Hindlimb muscle (tissue), 1 donor: ENCODE measurements at regions not wholly inside any gene's neighbourhood (a gene's known extent, or its start where the extent isn't known, plus 50 kb on each side); places are given as distances from the start of the nearest gene placed in this dataset.
"Not testable (repeated sequence)": the region's sequence is repeated elsewhere in the genome, so short reads cannot be mapped to it uniquely, and the experiment has no call there.

ENCODE experiments used
- DNase-seq: peaks from one replicate; pipeline ENCODE4 v3.0.0-alpha.2; 2013

GRCh38 chr3:152100491-152101132 lies 168.1 kb upstream of the MBNL1 start:
- DNase-seq = peak; percentile 5

- no peak for DNase-seq
Observed at GRCh38 chr3:152102410-152102809, 166.3 kb upstream of the MBNL1 start.

- DNase-seq = no peak
Observed at GRCh38 chr3:152103257-152103656, 165.5 kb upstream of the MBNL1 start.

GRCh38 chr3:152104847-152105415 lies 163.8 kb upstream of the MBNL1 start:
- no peak for DNase-seq

- no peak for DNase-seq
Observed at GRCh38 chr3:152105446-152105845, 163.3 kb upstream of the MBNL1 start.

- DNase-seq = no peak
Observed at GRCh38 chr3:152109038-152109437, 159.7 kb upstream of the MBNL1 start.

GRCh38 chr3:152113413-152113812 lies 155.3 kb upstream of the MBNL1 start:
- DNase-seq = no peak

- DNase-seq = no peak
Observed at GRCh38 chr3:152113992-152114651, 154.6 kb upstream of the MBNL1 start.

GRCh38 chr3:152120601-152121269 lies 148.0 kb upstream of the MBNL1 start:
- no peak for DNase-seq

GRCh38 chr3:152121270-152121636 lies 147.5 kb upstream of the MBNL1 start:
- DNase-seq = no peak

GRCh38 chr3:152122851-152123250 lies 145.9 kb upstream of the MBNL1 start:
- DNase-seq = no peak

- no peak for DNase-seq
Observed at GRCh38 chr3:152123457-152123856, 145.3 kb upstream of the MBNL1 start.

GRCh38 chr3:152126260-152126659 lies 142.5 kb upstream of the MBNL1 start:
- DNase-seq = no peak

GRCh38 chr3:152127058-152127457 lies 141.7 kb upstream of the MBNL1 start:
- no peak for DNase-seq

- no peak for DNase-seq
Observed at GRCh38 chr3:152128356-152128755, 140.4 kb upstream of the MBNL1 start.

GRCh38 chr3:152139651-152140050 lies 129.1 kb upstream of the MBNL1 start:
- no peak for DNase-seq

- no peak for DNase-seq
Observed at GRCh38 chr3:152146461-152146860, 122.3 kb upstream of the MBNL1 start.

- DNase-seq = no peak
Observed at GRCh38 chr3:152147748-152148147, 121.0 kb upstream of the MBNL1 start.

- no peak for DNase-seq
Observed at GRCh38 chr3:152148579-152148978, 120.2 kb upstream of the MBNL1 start.

- no peak for DNase-seq
Observed at GRCh38 chr3:152149832-152150231, 118.9 kb upstream of the MBNL1 start.

- no peak for DNase-seq
Observed at GRCh38 chr3:152151216-152151876, 117.4 kb upstream of the MBNL1 start.

- DNase-seq = not testable (repeated sequence)
Observed at GRCh38 chr3:152151877-152152765, 116.6 kb upstream of the MBNL1 start.
